ENCODE measurements at regions not wholly inside any gene's neighbourhood (a gene's known extent, or its start where the extent isn't known, plus 50 kb on each side); places are given as distances from the start of the nearest gene placed in this dataset.

- Histone ChIP-seq H2AFZ (ENCODE audit: low read depth, low read length, severe bottlenecking) (no peak overlapping the region), H4K20me1 (ENCODE audit: low read depth, low read length) (no peaks in the 10 kb centered on the region), H3K27ac (ENCODE audit: low read depth, low read length) (no peak overlapping the region), H3K36me3 (ENCODE audit: low read length) (no peaks in the 10 kb centered on the region), H3K9me3 (ENCODE audit: insufficient read depth, low read length) (no peaks in the 10 kb centered on the region), H3K79me2 (ENCODE audit: insufficient read depth, low read length) (no peaks in the 10 kb centered on the region), H3K4me2 (ENCODE audit: low read depth, low read length, poor library complexity, severe bottlenecking) (no peak overlapping the region), H3F3A (ENCODE audit: insufficient read depth) (no peaks in the 10 kb centered on the region), H3K9me2 (replicated peaks; ENCODE audit: insufficient read depth, low read length) (no peaks in the 10 kb centered on the region), H3K4me3 (ENCODE audit: insufficient read depth, low read length, poor library complexity, severe bottlenecking) (no peak overlapping the region), H3K9ac (ENCODE audit: low read length) (no peak overlapping the region), H3K27me3 (ENCODE audit: low read length) (no peaks in the 10 kb centered on the region)
- TF ChIP-seq, protein P1, sequence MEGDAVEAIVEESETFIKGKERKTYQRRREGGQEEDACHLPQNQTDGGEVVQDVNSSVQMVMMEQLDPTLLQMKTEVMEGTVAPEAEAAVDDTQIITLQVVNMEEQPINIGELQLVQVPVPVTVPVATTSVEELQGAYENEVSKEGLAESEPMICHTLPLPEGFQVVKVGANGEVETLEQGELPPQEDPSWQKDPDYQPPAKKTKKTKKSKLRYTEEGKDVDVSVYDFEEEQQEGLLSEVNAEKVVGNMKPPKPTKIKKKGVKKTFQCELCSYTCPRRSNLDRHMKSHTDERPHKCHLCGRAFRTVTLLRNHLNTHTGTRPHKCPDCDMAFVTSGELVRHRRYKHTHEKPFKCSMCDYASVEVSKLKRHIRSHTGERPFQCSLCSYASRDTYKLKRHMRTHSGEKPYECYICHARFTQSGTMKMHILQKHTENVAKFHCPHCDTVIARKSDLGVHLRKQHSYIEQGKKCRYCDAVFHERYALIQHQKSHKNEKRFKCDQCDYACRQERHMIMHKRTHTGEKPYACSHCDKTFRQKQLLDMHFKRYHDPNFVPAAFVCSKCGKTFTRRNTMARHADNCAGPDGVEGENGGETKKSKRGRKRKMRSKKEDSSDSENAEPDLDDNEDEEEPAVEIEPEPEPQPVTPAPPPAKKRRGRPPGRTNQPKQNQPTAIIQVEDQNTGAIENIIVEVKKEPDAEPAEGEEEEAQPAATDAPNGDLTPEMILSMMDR (IDR thresholded peaks at IDR 0.05; ENCODE audit: insufficient read depth, low read length, poor library complexity, severe bottlenecking), result no peak
- TF ChIP-seq EZH2phosphoT487 (conservative IDR thresholded peaks at IDR 0.05; ENCODE audit: low read length), result no peak
These were observed 424.8 kb upstream of the DMAC1 start for GRCh38 chr9:8224381-8224801.

DNA sequence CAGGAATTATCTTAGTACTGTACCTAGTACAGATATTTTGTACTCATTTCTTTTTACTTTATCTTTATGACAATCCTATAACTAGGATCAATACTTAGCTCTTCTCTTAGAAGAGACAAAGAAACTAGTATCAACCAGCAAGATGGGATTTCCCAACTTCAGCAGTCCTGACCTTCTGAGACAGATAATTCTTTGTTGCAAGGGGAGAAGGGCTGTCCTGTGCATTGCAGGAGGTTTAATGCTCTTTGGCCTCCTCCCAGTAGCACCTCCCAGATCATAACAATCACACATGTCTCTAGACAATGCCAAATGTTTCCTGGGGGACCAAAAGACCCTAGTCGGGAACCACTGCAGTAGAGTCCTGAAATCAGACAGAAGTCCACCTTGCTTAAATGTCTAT lies 424.3 kb upstream of the DMAC1 start:
- H3K9me3 ChIP-seq (ENCODE audit: insufficient read depth, low read length), result no peaks in the 10 kb centered on the region
- no peaks in the 10 kb centered on the region for H3F3A ChIP-seq (ENCODE audit: insufficient read depth)
- H3K4me2 ChIP-seq (ENCODE audit: low read depth, low read length, poor library complexity, severe bottlenecking), result no peak overlapping the region
- H3K27ac ChIP-seq (ENCODE audit: low read depth, low read length), result no peak overlapping the region
- H3K9ac ChIP-seq (ENCODE audit: low read length), result no peak overlapping the region
- no peaks in the 10 kb centered on the region for H3K79me2 ChIP-seq (ENCODE audit: insufficient read depth, low read length)
- no peaks in the 10 kb centered on the region for H3K9me2 ChIP-seq (replicated peaks; ENCODE audit: insufficient read depth, low read length)
- no peaks in the 10 kb centered on the region for H4K20me1 ChIP-seq (ENCODE audit: low read depth, low read length)
- H3K4me3 ChIP-seq (ENCODE audit: insufficient read depth, low read length, poor library complexity, severe bottlenecking), result no peak overlapping the region
- no peak for TF ChIP-seq EZH2phosphoT487 (conservative IDR thresholded peaks at IDR 0.05; ENCODE audit: low read length)
- TF ChIP-seq, protein P1 (IDR thresholded peaks at IDR 0.05; ENCODE audit: insufficient read depth, low read length, poor library complexity, severe bottlenecking), result no peak
- no peaks in the 10 kb centered on the region for H3K27me3 ChIP-seq (ENCODE audit: low read length)
- H3K36me3 ChIP-seq (ENCODE audit: low read length), result no peaks in the 10 kb centered on the region
- no peak overlapping the region for H2AFZ ChIP-seq (ENCODE audit: low read depth, low read length, severe bottlenecking)

DNA sequence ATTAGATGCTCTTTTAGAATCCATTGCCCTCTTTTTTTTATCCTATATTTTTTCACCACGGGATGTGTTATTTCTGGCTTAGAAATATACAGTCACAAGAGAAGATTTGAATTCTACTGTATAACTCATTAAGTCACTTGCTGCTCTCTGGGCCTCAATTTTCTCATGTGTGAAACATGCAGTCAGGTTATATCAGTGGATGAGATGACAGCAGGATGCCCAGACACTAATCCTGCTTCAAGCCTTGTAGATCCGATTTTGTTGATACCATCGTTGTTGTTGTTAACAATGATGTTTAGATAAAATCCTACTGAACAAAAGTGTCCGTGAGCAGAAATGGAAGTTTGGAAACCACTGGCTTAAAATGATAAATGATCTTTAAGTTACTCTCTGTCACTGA lies 421.9 kb upstream of the DMAC1 start:
- Histone ChIP-seq H3F3A (ENCODE audit: insufficient read depth) (no peaks in the 10 kb centered on the region), H3K9ac (ENCODE audit: low read length) (no peak overlapping the region), H3K79me2 (ENCODE audit: insufficient read depth, low read length) (no peaks in the 10 kb centered on the region), H3K9me2 (replicated peaks; ENCODE audit: insufficient read depth, low read length) (no peaks in the 10 kb centered on the region), H3K4me3 (ENCODE audit: insufficient read depth, low read length, poor library complexity, severe bottlenecking) (no peak overlapping the region), H3K36me3 (ENCODE audit: low read length) (no peaks in the 10 kb centered on the region), H3K27ac (ENCODE audit: low read depth, low read length) (no peak overlapping the region), H3K9me3 (ENCODE audit: insufficient read depth, low read length) (no peaks in the 10 kb centered on the region), H3K4me2 (ENCODE audit: low read depth, low read length, poor library complexity, severe bottlenecking) (no peak overlapping the region), H3K27me3 (ENCODE audit: low read length) (no peaks in the 10 kb centered on the region), H2AFZ (ENCODE audit: low read depth, low read length, severe bottlenecking) (no peak overlapping the region), H4K20me1 (ENCODE audit: low read depth, low read length) (no peaks in the 10 kb centered on the region)
- TF ChIP-seq, protein P1 (IDR thresholded peaks at IDR 0.05; ENCODE audit: insufficient read depth, low read length, poor library complexity, severe bottlenecking), result no peak
- TF ChIP-seq EZH2phosphoT487 (conservative IDR thresholded peaks at IDR 0.05; ENCODE audit: low read length), result no peak
